ENCODE measurements at regions not wholly inside any gene's neighbourhood (a gene's known extent, or its start where the extent isn't known, plus 50 kb on each side); places are given as distances from the start of the nearest gene placed in this dataset.

GRCh38 chr2:778731-779350 is 101.6 kb upstream of the TMEM18 start:
- DNase-seq: no peak

- DNase-seq: no peak
Observed at GRCh38 chr2:777546-777945, 100.3 kb upstream of the TMEM18 start.

- no peak for DNase-seq
Observed at GRCh38 chr2:777051-777450, 99.8 kb upstream of the TMEM18 start.

GRCh38 chr2:776487-776886 is 99.3 kb upstream of the TMEM18 start:
- DNase-seq: peak; percentile 30

GRCh38 chr2:776038-776437 is 98.8 kb upstream of the TMEM18 start:
- no peak for DNase-seq

GRCh38 chr2:774436-774835 is 97.2 kb upstream of the TMEM18 start:
- no peak for DNase-seq

- no peak for DNase-seq
Observed at GRCh38 chr2:773256-774160, 96.3 kb upstream of the TMEM18 start.

GRCh38 chr2:771538-771937 is 94.3 kb upstream of the TMEM18 start:
- no peak for DNase-seq

- no peak for DNase-seq
Observed at GRCh38 chr2:770776-771175, 93.6 kb upstream of the TMEM18 start.

- no peak for DNase-seq
Observed at GRCh38 chr2:769771-770170, 92.6 kb upstream of the TMEM18 start.

GRCh38 chr2:768451-768850 is 91.2 kb upstream of the TMEM18 start:
- DNase-seq: no peak

GRCh38 chr2:767944-768343 is 90.7 kb upstream of the TMEM18 start:
- DNase-seq: no peak

- no peak for DNase-seq
Observed at GRCh38 chr2:767440-767839, 90.2 kb upstream of the TMEM18 start.

- no peak for DNase-seq
Observed at GRCh38 chr2:766255-766654, 89.0 kb upstream of the TMEM18 start.

GRCh38 chr2:765369-765768 is 88.2 kb upstream of the TMEM18 start:
- no peak for DNase-seq

GRCh38 chr2:763766-764525 is 86.7 kb upstream of the TMEM18 start:
- DNase-seq: no peak

- DNase-seq: no peak
Observed at GRCh38 chr2:762646-763045, 85.4 kb upstream of the TMEM18 start.

GRCh38 chr2:761384-761783 is 84.2 kb upstream of the TMEM18 start:
- DNase-seq: no peak

- DNase-seq: peak; percentile 33
Observed at GRCh38 chr2:760001-760400, 82.8 kb upstream of the TMEM18 start.

- no peak for DNase-seq
Observed at GRCh38 chr2:758073-758820, 81.0 kb upstream of the TMEM18 start.

GRCh38 chr2:753123-753522 is 75.9 kb upstream of the TMEM18 start:
- DNase-seq: no peak

GRCh38 chr2:751474-751873 is 74.3 kb upstream of the TMEM18 start:
- no peak for DNase-seq

- DNase-seq: no peak
Observed at GRCh38 chr2:750628-751027, 73.4 kb upstream of the TMEM18 start.
